Skin of body (tissue), 1 donor: ENCODE measurements at regions not wholly inside any gene's neighbourhood (a gene's known extent, or its start where the extent isn't known, plus 50 kb on each side); places are given as distances from the start of the nearest gene placed in this dataset.

Experiments
- DNase-seq: peaks from one replicate; lab custom pipeline; 2025; lab: John Stamatoyannopoulos, UW

DNA sequence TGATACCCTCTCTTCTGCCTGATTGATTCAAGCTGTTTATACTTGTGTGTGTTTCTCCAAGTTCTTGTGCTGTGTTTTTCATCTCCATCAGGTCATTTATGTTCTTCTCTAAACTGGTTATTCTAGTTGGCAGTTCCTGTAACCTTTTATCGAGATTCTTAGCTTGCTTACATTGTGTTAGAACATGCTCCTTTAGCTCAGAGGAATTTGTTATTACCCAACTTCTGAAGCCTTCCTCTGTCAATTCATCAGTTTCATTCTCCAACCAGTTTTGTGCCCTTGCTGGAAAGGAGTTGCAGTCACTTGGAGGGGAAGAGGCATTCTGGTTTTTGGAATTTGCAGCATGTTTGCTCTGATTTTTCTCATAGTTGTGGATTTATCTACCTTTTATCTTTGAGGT lies 126.2 kb upstream of the FTMT start:
- no peak for DNase-seq

DNA sequence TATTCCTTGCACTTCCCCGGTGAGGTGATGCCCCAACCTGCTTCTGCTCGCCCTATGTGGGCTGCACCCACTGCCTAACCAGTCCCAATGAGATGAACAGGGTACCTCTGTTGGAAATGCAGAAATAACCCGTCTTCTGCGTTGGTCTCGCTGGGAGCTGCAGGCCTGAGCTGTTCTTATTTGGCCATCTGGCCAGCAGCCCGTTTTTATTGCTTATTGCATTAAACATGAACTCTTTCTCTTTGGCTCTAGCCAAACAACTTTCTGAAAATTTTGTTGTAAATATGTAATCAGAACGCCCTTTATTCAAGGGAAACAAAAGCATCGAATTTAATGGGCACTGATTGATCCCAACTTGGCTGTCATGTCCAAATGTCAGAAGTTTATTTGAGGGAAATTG lies 124.7 kb upstream of the FTMT start:
- no peak for DNase-seq

DNA sequence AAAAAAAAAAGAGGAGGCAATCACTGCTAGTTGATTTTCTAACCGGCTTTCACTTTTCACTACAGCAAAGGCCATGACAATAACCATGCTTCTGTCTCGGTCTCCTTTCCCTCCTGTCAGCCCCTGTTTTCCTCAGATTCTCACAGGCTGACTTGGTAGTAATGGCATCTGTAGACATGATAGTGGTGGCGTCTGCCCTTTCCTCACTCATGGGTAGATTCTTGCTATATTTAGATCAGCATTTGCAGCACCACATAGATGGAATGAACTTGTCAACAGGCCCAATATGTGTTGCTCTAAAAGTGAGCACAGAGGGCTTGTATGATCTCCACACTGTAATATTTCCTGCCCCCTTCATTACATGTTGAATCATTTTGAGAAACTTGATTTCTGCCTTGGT lies 120.3 kb upstream of the FTMT start:
- no peak for DNase-seq

DNA sequence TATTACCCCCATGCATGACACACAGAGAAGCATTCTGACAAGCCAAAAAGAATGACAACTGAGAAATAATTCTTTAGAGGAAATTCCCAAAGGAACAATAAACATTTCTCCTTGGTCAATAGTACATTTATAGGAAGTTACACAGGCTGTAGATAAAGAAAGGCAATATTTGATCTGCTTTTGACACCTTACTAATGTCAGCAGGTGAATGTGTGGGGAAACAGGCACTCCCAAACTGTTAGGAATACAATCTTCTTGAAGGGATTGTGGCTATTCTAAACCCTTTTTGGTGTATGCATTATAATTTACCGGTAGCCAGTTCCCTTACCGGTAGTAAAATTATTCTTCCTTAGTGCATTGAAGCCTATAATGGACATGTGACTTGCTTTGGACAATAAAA lies 116.1 kb upstream of the FTMT start:
- no peak for DNase-seq

DNA sequence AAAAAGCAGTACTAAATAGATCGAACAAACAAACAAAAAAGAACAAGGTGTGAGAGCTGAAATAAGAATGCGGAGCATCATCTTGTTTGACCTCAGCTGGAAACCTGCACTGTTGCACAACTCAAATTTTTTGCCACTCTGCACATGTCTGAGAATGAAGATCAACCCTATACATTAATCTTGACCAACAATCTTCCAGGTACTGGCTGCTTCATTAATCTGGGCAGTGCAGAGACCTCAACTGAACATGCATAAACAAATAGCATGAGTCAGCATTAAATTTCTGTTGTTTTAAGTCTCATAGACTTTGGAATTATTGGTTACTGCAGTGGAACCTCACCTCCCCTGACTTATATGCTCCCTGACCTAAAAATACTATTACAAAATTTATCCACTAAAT lies 114.6 kb upstream of the FTMT start:
- DNase-seq = no peak

DNA sequence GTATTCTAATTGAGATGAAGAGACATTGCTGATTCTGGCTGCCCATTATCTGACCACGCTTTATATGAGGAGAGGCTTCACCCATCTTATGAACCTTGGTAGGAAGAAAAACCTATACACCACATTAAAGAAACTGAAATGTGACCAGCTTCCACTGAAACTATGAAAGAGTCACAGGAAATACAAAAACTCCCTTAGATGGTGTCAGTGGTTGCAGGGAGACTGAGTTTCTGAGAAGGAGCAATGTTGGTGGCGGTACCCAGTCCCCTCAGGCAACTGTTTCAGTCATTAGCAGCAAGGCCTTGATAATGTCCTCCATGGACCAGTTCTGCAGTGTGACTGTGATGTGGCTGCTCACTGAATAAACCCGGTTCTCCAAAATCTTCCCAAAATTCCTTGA lies 110.5 kb upstream of the FTMT start:
- DNase-seq = no peak

DNA sequence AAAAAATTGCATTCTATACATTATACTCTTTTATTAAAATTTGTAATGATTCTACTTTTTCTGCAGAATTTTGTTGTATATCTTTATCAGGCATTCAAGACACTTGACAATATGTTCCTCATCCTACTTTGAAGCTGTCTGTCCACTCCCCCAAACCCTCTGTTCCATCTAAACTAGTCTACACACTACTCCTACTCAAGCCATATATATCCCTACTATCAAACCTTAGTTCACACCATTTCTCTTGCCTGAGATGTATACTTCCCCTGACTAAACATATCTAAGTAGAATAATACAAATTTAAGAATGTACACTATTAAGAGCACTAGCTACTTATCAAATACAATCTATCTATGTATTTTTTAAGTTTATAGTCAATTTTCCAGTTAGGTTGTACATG lies 107.1 kb upstream of the FTMT start:
- DNase-seq = no peak

DNA sequence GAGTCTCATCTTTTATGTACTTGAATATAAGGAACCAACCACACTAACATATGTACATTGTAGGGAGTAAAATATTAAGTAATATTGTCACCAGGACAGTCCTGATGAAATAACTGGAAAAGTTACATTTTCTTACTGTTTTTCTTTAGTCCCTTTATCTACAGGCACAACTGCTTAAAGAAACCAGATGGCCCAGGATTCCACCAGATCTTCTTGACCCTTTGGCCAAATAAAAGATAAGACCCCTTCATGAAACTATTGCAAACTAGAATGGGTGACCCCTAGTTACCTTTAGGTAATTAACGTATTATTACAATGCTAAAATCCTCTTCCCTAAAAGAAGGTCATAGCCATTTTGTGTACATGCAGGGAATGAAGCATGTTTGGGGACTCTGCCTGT lies 106.3 kb upstream of the FTMT start:
- DNase-seq = no peak

DNA sequence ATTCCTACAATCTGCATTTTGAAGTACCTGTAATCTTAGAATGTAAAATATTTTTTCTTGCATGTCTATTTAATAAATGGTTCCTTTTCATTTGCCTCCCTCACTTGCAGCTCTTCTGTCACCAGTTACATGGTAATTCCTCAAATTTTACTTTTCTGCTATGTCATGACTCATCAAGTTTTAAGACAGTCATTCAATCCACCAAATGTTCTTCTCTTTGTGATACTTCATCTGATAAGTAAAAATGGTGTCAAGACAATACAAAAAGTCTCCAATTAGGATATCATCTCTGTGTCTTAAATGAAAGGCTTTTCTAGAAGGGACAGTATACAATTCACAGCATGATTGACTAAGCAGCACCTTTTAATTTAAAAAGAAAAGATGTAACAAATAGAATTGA lies 104.9 kb upstream of the FTMT start:
- no peak for DNase-seq

DNA sequence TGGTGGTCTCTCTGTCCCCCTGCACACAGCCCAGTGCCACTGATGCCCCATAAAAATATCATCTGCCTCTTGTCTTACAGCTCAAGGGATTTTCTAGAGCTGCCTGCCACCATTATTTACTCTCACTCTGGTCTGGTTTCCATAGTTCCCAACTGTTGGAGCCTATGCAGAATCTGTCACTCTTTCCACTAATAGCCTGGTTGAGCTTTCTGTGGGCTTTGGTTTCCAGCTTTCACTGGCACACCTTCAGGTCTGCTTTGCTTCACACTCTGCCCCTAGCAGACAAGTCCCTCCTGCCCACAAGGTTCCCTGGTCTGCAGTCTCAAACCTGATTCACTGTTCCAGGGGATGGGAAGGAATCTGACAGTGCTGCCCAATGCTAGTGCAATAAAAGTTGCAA lies 103.0 kb upstream of the FTMT start:
- DNase-seq = no peak

DNA sequence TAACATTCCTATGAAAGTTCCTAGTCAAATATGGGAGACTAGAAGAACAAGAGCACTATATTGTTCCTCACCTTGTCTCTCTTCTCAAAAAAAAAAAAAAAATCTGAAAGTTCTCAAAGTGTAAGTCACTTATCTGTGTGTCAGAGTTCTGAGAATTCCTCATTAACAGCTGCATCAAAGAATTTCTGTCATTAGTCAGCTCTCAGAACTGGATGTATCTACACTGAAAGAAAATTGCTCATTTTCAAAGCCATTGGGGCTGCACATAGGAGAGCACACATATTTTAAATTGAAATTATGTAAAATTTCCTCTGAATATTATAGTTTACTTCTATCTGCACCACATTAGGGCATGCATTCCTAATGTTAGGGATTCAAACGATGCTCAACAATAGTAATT lies 99.5 kb upstream of the FTMT start:
- no peak for DNase-seq

DNA sequence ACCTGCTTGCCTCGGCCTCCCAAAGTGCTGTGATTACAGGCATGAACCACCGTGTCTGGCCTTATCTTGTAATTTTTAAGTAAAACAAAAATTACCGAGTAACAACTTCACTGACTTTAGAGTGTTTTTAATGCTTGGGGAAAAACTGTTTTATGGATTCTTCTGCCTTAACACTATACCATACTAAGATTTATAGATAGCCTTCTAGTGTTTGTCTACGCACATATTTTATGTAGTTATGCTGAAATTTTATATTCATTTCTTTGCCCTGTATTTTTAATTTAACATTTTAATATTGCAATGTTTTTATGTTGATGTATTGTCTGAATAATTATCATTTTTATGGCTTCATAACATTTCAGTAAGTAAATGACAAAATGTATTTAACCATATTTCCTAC lies 96.4 kb upstream of the FTMT start:
- DNase-seq = no peak

DNA sequence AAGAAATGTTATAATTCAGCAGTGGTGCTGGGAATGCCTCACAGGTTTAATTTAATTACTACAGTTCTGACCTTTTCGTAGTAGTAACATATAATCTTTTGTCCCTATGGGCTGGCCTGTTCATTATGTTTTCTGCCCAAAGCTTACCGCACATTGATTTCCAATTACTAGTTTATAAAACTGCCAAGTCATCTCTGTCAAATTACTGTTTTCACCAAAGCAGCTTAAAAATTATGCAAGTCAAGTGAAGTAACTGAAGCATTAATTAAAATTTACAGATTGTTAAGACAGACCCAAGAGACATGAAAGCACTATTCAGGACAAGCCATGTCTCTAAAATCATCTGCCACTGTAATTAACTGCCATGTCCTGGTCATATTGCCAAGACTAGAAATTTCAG lies 93.9 kb upstream of the FTMT start:
- no peak for DNase-seq

DNA sequence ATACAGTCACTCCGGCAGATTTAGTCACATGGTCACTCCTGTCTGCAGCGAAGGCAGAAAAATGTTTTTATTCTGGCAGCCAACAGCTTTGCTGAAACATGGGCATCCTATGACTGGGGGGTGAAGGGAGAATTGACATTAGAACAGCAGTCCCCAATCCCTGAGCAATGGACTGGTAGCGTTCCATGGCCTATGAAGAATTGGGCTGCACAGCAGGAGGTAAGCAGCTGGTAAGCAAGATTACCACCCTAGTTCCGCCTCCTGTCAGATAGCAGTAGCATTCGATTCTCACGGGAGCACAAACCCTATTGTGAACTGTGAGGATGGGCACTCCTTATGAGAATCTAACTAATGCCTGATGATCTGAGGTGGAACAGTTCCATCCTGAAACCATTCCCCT lies 93.1 kb upstream of the FTMT start:
- DNase-seq = no peak

DNA sequence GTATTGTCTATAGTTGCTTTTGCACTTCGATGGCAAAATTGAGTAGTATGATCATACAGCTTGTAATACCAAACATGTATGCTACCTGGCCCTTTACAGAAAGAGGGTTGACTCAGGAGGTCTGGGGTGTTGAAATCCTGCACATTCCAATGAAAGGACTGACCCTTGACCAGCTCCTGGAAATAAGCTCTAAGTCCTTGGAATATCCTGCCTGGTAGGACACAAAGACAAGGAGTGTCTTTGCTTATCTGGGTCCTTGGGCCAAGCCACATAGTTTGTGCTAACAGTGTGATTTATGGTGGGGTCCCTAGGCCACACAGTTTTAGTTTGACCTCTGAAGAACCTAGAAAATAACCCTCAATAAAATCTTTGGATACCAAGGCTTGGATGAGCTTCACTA lies 89.3 kb upstream of the FTMT start:
- DNase-seq = no peak

DNA sequence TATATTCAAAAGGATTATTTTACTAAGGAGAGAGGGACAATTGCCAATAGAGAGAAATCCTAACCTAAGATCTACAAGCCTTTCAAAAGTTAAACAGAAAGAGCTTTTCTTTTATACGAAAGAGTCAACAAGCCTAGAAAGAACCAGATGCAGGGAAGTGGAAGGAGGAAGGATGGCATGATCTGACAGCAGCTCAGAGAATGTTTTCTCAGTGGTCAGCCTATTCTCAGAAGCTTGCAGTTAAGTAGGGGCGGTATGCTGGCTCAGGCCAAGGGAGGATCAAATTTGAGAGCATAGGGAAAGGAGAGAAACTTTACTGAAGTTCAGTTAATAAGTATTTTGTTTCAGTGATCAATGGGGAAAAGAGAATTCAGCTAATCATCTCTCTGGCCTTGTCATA lies 88.0 kb upstream of the FTMT start:
- no peak for DNase-seq

DNA sequence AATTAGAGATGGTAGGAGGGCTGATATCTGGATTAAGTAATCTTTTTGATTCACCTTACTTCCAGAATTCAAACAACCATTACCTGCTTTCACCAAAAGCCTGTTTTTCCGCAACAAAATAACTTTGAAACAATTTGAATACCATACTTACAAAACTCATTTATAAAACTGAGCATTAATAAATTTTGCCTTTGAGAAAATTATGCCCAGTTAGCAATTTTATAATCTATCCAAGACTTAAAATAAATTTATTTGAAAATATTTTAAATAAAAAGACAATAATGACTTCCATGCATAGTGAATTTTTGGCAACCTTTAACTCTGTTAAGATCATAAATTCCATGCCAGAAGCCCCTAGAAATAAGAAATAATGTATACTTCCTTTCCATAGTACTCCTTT lies 71.3 kb upstream of the FTMT start:
- no peak for DNase-seq

DNA sequence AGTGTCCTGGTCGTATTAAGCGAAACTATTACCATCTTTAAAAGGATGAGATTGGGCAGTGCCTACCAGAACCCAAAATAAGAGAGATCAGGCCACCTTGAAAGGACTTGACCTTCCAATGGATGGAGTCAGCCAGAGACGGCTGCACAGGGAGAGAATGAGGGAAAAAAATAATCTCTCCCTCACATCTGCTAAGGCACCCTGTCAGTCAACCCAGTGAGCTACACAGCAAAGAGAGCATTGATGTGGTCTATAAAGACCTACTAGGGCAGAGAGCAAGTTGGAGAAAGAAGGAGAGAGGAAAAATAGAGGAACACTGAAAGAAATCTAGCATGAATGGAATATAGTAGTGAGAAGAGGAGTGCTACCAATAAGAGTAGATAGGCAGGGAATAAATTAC lies 68.0 kb upstream of the FTMT start:
- DNase-seq = no peak

DNA sequence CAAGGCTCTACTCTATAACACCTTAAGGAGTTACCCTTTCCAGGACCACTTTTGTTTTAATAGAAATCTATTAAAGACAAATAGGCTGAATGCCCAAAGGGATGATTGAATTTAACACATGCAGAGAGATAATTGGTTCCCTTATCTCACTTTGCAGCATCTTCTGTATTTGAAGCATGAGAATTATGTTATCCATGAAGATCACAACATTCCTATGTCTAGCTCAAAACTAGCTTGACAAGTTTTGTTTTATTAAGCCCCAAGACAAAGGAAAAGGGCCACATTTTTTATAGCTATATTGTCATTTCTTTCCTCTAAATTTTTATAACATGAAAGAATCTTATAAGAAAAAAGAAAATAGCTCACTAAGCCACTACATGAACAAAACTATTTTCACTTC lies 57.9 kb upstream of the FTMT start:
- no peak for DNase-seq

DNA sequence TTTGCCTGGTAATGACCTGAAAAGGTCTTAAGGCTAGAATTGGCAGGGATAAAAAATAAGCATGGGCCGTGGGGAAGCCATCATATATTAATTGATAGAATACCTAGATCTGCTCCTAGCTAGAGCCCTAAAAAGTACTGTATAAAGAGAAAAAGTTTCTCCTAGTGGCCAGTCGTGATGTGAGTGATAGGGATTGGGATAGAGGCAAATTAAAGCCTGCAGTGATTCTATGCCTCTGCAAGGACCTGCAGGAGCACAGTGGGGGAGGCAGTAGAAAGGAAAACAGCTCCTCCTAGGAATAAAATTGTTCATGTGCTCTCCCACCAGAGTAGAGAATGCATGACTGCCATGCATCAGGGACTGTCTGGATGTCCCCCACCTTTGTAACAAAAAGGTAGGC lies 56.2 kb upstream of the FTMT start:
- DNase-seq = no peak

DNA sequence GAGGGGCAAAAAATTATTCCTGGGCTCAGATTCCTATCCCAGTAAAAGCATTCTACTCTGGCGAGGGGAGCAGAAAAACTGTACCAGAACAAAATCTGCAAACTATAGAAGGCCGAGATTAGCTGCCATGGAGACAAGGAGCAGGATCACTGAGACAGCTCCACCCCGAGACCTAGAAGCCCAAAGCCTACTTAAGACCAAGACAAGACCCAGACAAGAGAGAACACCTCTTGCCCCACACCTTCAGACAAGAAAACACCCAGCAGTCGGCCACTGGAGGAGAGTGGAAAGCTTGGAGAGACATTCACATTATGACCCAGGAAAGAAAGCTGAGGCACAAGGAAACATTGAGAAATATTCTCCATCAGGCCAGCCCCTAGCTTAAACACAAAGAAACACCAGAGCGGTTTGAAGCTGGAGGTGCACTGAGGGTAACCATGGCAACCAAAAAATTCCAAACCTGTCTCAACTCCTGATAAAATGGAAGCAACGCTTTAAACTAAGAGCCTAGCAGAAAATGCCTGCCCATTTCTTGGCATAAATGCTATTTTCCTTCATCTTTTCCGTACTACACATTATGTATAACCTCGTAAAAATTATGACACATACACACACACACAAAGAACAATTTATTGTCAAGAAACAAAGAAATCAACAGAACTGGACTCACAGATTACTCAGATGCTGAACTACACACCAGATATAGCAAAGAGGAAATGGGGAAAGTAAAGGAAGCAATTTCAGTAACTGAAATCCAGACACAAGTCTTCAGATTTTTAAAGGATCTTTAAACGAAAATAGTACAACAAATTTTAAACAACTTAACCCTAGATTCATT lies 53.8 kb upstream of the FTMT start:
- no peak for DNase-seq
